H1 (cell line): ENCODE measurements at regions not wholly inside any gene's neighbourhood (a gene's known extent, or its start where the extent isn't known, plus 50 kb on each side); places are given as distances from the start of the nearest gene placed in this dataset.

ENCODE experiments used
- CBX5 ChIP-seq: fragments of 300-800, 300-1000 bp; sonication (generic); IDR thresholded peaks from 2 replicates; pipeline ENCODE4 v1.7.1; 2016; ENCODE audit warnings: antibody characterized with exemption, low read length, low read depth
- CTCF ChIP-seq, 3 experiments: IDR thresholded peaks; 1 replicate in 2 of 3; 2 replicates in 1 of 3; pipeline versions ENCODE4 v1.5.1 to v1.6.1; 2011; ENCODE audit warnings: low read length in 3 of 3, mild to moderate bottlenecking in 3 of 3, inconsistent platforms in 2 of 3, low read depth in 1 of 3, moderate library complexity in 1 of 3; ENCODE audit not compliant: insufficient read depth in 1 of 3; ENCODE audit errors: control extremely low read depth in 1 of 3
- EGR1 ChIP-seq: IDR thresholded peaks from 2 replicates; pipeline ENCODE4 v1.6.1; 2011; ENCODE audit warnings: low read depth, low read length, borderline replicate concordance
- RAD21 ChIP-seq, 2 experiments: IDR thresholded peaks in 1 of 2; conservative IDR thresholded peaks in 1 of 2; 2 replicates each; pipeline ENCODE4 v1.6.1; 2011; ENCODE audit warnings: low read depth in 2 of 2, low read length in 2 of 2, improper control_type of control experiment in 1 of 2, inconsistent platforms in 1 of 2, mild to moderate bottlenecking in 1 of 2, moderate library complexity in 1 of 2
- TBP ChIP-seq: IDR thresholded peaks from 2 replicates; pipeline ENCODE4 v1.6.1; 2011; ENCODE audit warnings: low read depth, low read length, improper control_type of control experiment
- USF2 ChIP-seq: IDR thresholded peaks from 2 replicates; pipeline ENCODE4 v1.6.1; 2011; ENCODE audit warnings: low read length, improper control_type of control experiment
- ZNF274 ChIP-seq: IDR thresholded peaks from 2 replicates; pipeline ENCODE4 v1.7.0; 2012; ENCODE audit warnings: low read length, borderline replicate concordance; ENCODE audit errors: extremely low read depth

GRCh38 chr5:105371169-105371568 is 1808.6 kb upstream of the NUDT12 start (continued):
- TF ChIP-seq CTCF (IDR thresholded peaks at IDR 0.05; ENCODE audit: control extremely low read depth in 1 of 3, insufficient read depth in 1 of 3, low read depth in 1 of 3, low read length in 3 of 3) (no peak), ZNF274 (no peak), EGR1 (no peak), RAD21 (IDR thresholded peaks at IDR 0.05 in 1 of 2, conservative IDR thresholded peaks at IDR 0.05 in 1 of 2; ENCODE audit: low read depth in 2 of 2, low read length in 2 of 2) (no peak), USF2 (no peak), CBX5 (no peak), TBP (no peak)
